GM10248 (cell line): ENCODE measurements at regions not wholly inside any gene's neighbourhood (a gene's known extent, or its start where the extent isn't known, plus 50 kb on each side); places are given as distances from the start of the nearest gene placed in this dataset.
A peak's percentile ranks its signal among the peaks of the same experiment; 100 is the strongest.
"Not testable (repeated sequence)": the region's sequence is repeated elsewhere in the genome, so short reads cannot be mapped to it uniquely, and the experiment has no call there.

Experiments used
- CTCF ChIA-PET: fragments of 300-600 bp; sonication (Branson Sonifier 250); formaldehyde crosslinking; extraction: SDS; loops from one replicate; lab custom pipeline; 2021; ENCODE audit warnings: antibody characterized with exemption; lab: Yijun Ruan, JAX
- POLR2A ChIA-PET: fragments of 350-650 bp; sonication (Branson Sonifier 250); formaldehyde crosslinking; extraction: SDS; loops from one replicate; lab custom pipeline; 2020; ENCODE audit warnings: antibody characterized with exemption; lab: Yijun Ruan, JAX
- DNase-seq: peaks from one replicate; pipeline ENCODE4 v3.0.0; 2012; ENCODE audit errors: extremely low spot score
- CTCF ChIP-seq: IDR thresholded peaks from 2 replicates; pipeline ENCODE4 v1.5.1; 2012; ENCODE audit warnings: mild to moderate bottlenecking, low read depth; ENCODE audit errors: extremely low read depth, missing control alignments, control extremely low read depth

- ChIA-PET CTCF (interaction anchor here (1.1 to 1.5 kb wide), 2 partner anchors 9 to 11 kb away, joined by 3 to 4 read pairs; no protein-coding TSS in a partner anchor), POLR2A (no interaction called here)
- TF ChIP-seq CTCF: no peak
- no peak for DNase-seq
Observed at GRCh38 chrX:129000018-129000417, 523.3 kb downstream of the SMARCA1 start.

GRCh38 chrX:128992107-128992971 is 531.0 kb downstream of the SMARCA1 start:
- ChIA-PET CTCF (interaction anchor here (1.3 kb wide), 1 partner anchor 7 kb away, joined by 3 read pairs; no protein-coding TSS in a partner anchor), POLR2A (no interaction called here)
- no peak for DNase-seq
- TF ChIP-seq CTCF: no peak

GRCh38 chrX:128975745-128976144 is 547.5 kb downstream of the SMARCA1 start:
- peak; percentile 24 for TF ChIP-seq CTCF
- DNase-seq: peak; percentile 18
- ChIA-PET CTCF (interaction anchor here (0.9 to 1.7 kb wide), 3 partner anchors 8 to 18 kb away, joined by 3 to 7 read pairs (median 4); no protein-coding TSS in a partner anchor), POLR2A (no interaction called here)

GRCh38 chrX:128973033-128973432 is 550.3 kb downstream of the SMARCA1 start:
- DNase-seq: no peak
- no peak for TF ChIP-seq CTCF
- ChIA-PET POLR2A (no interaction called here), CTCF (no interaction called here)

- no peak for DNase-seq
- TF ChIP-seq CTCF: no peak
- ChIA-PET POLR2A (no interaction called here), CTCF (no interaction called here)
Observed at GRCh38 chrX:128961290-128961689, 562.0 kb downstream of the SMARCA1 start.

GRCh38 chrX:128954697-128955096 is 568.6 kb downstream of the SMARCA1 start:
- DNase-seq, POLR2A ChIA-PET, CTCF ChIA-PET: not testable (repeated sequence)

- no peak for TF ChIP-seq CTCF
- DNase-seq: no peak
- POLR2A ChIA-PET: no interaction called here
- CTCF ChIA-PET: no interaction called here
Observed at GRCh38 chrX:128931071-128931470, 592.2 kb downstream of the SMARCA1 start.
